ENCODE measurements at regions not wholly inside any gene's neighbourhood (a gene's known extent, or its start where the extent isn't known, plus 50 kb on each side); places are given as distances from the start of the nearest gene placed in this dataset.
A peak's percentile ranks its signal among the peaks of the same experiment; 100 is the strongest.

- no peaks in the 10 kb centered on the region for H3K36me3 Mint-ChIP-seq
- no peak overlapping the region for H3K27ac Mint-ChIP-seq
- DNase-seq (no peak), ATAC-seq (peak; percentile 65)
- H3K4me3 Mint-ChIP-seq, result no peak overlapping the region
- H3K4me1 Mint-ChIP-seq, result peaks cover 9% of the 10 kb centered on the region
- H3K27me3 Mint-ChIP-seq, result peaks cover 20% of the 10 kb centered on the region
- H3K9me3 Mint-ChIP-seq (ENCODE audit: low read depth), result no peaks in the 10 kb centered on the region
- CTCF ChIA-PET, result no interaction called here
Observed at GRCh38 chr12:125287155-125287847, 222.1 kb downstream of the AACS start.

GRCh38 chr12:125288931-125289928, 224.0 kb downstream of the AACS start:
- Mint-ChIP-seq H3K9me3 (ENCODE audit: low read depth) (no peaks in the 10 kb centered on the region), H3K4me3 (no peak overlapping the region), H3K4me1 (peaks cover 9% of the 10 kb centered on the region), H3K27me3 (peaks cover 20% of the 10 kb centered on the region), H3K36me3 (no peaks in the 10 kb centered on the region), H3K27ac (no peak overlapping the region)
- DNase-seq, result no peak
- ATAC-seq, result no peak
- CTCF ChIA-PET, result no interaction called here

GRCh38 chr12:125289970-125290369, 224.7 kb downstream of the AACS start:
- peaks cover 20% of the 10 kb centered on the region for H3K27me3 Mint-ChIP-seq
- no peak for DNase-seq
- ATAC-seq, result no peak
- no peaks in the 10 kb centered on the region for H3K36me3 Mint-ChIP-seq
- H3K4me3 Mint-ChIP-seq, result no peak overlapping the region
- peaks cover 9% of the 10 kb centered on the region for H3K4me1 Mint-ChIP-seq
- H3K27ac Mint-ChIP-seq, result no peak overlapping the region
- CTCF ChIA-PET, result no interaction called here
- no peaks in the 10 kb centered on the region for H3K9me3 Mint-ChIP-seq (ENCODE audit: low read depth)

DNA sequence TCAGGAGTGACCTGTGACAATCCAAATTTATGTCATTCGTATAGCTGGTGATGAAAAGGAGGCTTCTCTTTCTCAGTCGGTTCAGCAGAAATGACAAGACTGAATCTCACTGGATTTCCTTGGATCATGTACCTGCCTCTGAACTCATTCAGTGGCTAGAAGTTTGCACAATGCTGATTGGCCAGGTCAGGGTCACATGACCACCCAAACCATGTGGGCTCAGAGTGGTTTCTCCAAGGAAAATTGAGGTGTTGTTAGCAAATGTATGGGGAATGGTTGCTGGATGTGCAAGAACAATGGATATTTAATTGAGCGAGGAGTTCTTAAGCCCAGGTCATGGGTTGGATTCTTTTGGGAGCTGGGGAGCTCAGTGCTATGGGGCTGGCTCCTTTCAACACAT, 227.5 kb downstream of the AACS start:
- DNase-seq, result no peak
- peaks cover under 1% of the 10 kb centered on the region for H3K4me1 Mint-ChIP-seq
- no peaks in the 10 kb centered on the region for H3K36me3 Mint-ChIP-seq
- no peaks in the 10 kb centered on the region for H3K9me3 Mint-ChIP-seq (ENCODE audit: low read depth)
- no peak overlapping the region for H3K4me3 Mint-ChIP-seq
- no peak overlapping the region for H3K27ac Mint-ChIP-seq
- H3K27me3 Mint-ChIP-seq, result peaks cover 16% of the 10 kb centered on the region
- CTCF ChIA-PET, result no interaction called here
- ATAC-seq, result no peak

DNA sequence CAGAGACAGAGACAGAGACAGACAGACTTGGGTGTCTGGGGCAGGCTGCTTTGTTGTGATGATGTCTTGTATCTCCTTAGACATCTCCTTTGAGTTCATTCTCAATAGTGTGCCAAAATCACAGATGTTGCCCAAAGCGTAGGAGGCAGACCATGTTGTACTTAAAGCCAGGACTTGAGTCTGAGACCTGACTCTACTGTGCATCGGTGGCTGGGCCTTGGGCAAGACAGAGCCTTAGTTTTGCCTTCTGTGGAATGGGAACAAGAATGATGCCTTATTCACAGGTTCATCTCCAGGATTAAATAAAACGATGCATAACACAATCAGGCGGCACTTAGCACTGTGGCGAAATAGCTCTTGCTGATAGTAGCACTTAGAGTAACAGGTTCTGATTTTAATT, 230.3 kb downstream of the AACS start:
- CTCF ChIA-PET, result interaction anchor here (0.6 kb wide), 1 partner anchor 180 kb away, joined by 3 read pairs; no protein-coding TSS in a partner anchor
- no peaks in the 10 kb centered on the region for H3K36me3 Mint-ChIP-seq
- no peaks in the 10 kb centered on the region for H3K4me1 Mint-ChIP-seq
- no peak for ATAC-seq
- H3K27ac Mint-ChIP-seq, result no peak overlapping the region
- no peak for DNase-seq
- H3K4me3 Mint-ChIP-seq, result no peak overlapping the region
- H3K9me3 Mint-ChIP-seq (ENCODE audit: low read depth), result no peaks in the 10 kb centered on the region
- no peaks in the 10 kb centered on the region for H3K27me3 Mint-ChIP-seq

DNA sequence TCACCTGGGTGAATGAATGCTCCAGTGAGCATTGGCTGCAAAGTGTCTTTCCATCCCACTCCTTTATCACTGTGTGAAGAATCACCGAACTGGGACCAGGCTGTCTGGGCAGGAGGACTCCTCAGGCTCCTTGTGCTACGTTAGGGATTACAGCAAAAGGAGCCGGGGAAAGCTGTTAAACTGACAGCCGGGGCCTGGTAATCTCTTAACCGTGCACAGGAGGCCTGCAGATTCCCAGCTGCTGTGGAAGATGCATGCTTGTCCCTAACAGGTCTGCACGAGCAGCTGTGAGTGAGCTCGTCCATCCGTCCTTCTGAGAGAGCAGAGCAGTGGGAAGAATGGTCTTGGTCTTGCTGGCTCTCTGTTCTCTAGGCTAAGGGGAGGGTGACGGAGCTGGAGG, 231.5 kb downstream of the AACS start:
- no peaks in the 10 kb centered on the region for H3K36me3 Mint-ChIP-seq
- H3K9me3 Mint-ChIP-seq (ENCODE audit: low read depth), result no peaks in the 10 kb centered on the region
- DNase-seq, result no peak
- no peak overlapping the region for H3K27ac Mint-ChIP-seq
- CTCF ChIA-PET, result no interaction called here
- no peaks in the 10 kb centered on the region for H3K4me1 Mint-ChIP-seq
- no peak overlapping the region for H3K4me3 Mint-ChIP-seq
- no peak for ATAC-seq
- H3K27me3 Mint-ChIP-seq, result peaks cover 4% of the 10 kb centered on the region

- Mint-ChIP-seq H3K27ac (no peak overlapping the region), H3K27me3 (peaks cover 4% of the 10 kb centered on the region), H3K4me1 (no peaks in the 10 kb centered on the region), H3K36me3 (no peaks in the 10 kb centered on the region), H3K4me3 (no peak overlapping the region), H3K9me3 (ENCODE audit: low read depth) (no peaks in the 10 kb centered on the region)
- DNase-seq (no peak), ATAC-seq (no peak)
- CTCF ChIA-PET, result no interaction called here
Observed at GRCh38 chr12:125299840-125300239, 234.6 kb downstream of the AACS start.

- no peak for DNase-seq
- peaks cover 4% of the 10 kb centered on the region for H3K27me3 Mint-ChIP-seq
- H3K4me1 Mint-ChIP-seq, result no peaks in the 10 kb centered on the region
- CTCF ChIA-PET, result no interaction called here
- ATAC-seq, result no peak
- H3K9me3 Mint-ChIP-seq (ENCODE audit: low read depth), result no peaks in the 10 kb centered on the region
- no peak overlapping the region for H3K27ac Mint-ChIP-seq
- H3K36me3 Mint-ChIP-seq, result no peaks in the 10 kb centered on the region
- no peak overlapping the region for H3K4me3 Mint-ChIP-seq
Observed at GRCh38 chr12:125300249-125300648, 235.0 kb downstream of the AACS start.

GRCh38 chr12:125303337-125303736, 238.1 kb downstream of the AACS start:
- H3K9me3 Mint-ChIP-seq (ENCODE audit: low read depth), result no peaks in the 10 kb centered on the region
- H3K4me1 Mint-ChIP-seq, result no peaks in the 10 kb centered on the region
- H3K4me3 Mint-ChIP-seq, result no peak overlapping the region
- peaks cover 4% of the 10 kb centered on the region for H3K27me3 Mint-ChIP-seq
- no peak overlapping the region for H3K27ac Mint-ChIP-seq
- DNase-seq (no peak), ATAC-seq (no peak)
- H3K36me3 Mint-ChIP-seq, result no peaks in the 10 kb centered on the region
- CTCF ChIA-PET, result no interaction called here

DNA sequence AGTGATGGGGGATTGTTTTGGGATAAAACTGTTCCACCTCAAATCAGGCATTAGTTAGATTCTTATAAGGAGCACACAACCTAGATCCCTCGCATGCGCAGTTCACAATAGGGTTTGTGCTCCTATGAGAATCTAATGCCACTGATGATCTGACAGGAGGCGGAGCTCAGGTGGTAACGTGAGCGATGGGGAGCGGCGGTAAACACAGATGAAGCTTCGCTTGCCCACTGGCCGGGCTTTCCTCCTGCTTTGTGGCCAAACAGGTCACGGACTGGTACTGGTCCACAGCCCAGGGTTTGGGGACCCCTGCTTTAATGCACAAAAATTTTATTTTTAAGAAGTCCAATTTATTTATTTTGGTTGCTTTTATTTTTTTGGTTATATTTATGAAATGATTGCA, 238.8 kb downstream of the AACS start:
- no peaks in the 10 kb centered on the region for H3K4me1 Mint-ChIP-seq
- DNase-seq, result no peak
- H3K27ac Mint-ChIP-seq, result no peak overlapping the region
- CTCF ChIA-PET, result no interaction called here
- H3K9me3 Mint-ChIP-seq (ENCODE audit: low read depth), result peaks cover 2% of the 10 kb centered on the region
- H3K27me3 Mint-ChIP-seq, result peaks cover 4% of the 10 kb centered on the region
- H3K36me3 Mint-ChIP-seq, result no peaks in the 10 kb centered on the region
- H3K4me3 Mint-ChIP-seq, result no peak overlapping the region
- no peak for ATAC-seq

- peaks cover 4% of the 10 kb centered on the region for H3K27me3 Mint-ChIP-seq
- ATAC-seq, result no peak
- CTCF ChIA-PET, result no interaction called here
Observed at GRCh38 chr12:125305231-125305630, 240.0 kb downstream of the AACS start.

GRCh38 chr12:125310461-125310860, 245.2 kb downstream of the AACS start:
- Mint-ChIP-seq H3K9me3 (ENCODE audit: low read depth) (peaks cover 4% of the 10 kb centered on the region), H3K36me3 (no peaks in the 10 kb centered on the region), H3K27me3 (no peaks in the 10 kb centered on the region), H3K27ac (no peak overlapping the region), H3K4me1 (no peaks in the 10 kb centered on the region), H3K4me3 (no peak overlapping the region)
- CTCF ChIA-PET, result no interaction called here
- DNase-seq (no peak), ATAC-seq (no peak)

More at GRCh38 chr12:125305231-125305630, 240.0 kb downstream of the AACS start:
- Mint-ChIP-seq H3K4me3 (no peak overlapping the region), H3K27ac (no peak overlapping the region), H3K36me3 (no peaks in the 10 kb centered on the region), H3K4me1 (no peaks in the 10 kb centered on the region), H3K9me3 (ENCODE audit: low read depth) (peaks cover 4% of the 10 kb centered on the region)
- DNase-seq, result no peak

DNA sequence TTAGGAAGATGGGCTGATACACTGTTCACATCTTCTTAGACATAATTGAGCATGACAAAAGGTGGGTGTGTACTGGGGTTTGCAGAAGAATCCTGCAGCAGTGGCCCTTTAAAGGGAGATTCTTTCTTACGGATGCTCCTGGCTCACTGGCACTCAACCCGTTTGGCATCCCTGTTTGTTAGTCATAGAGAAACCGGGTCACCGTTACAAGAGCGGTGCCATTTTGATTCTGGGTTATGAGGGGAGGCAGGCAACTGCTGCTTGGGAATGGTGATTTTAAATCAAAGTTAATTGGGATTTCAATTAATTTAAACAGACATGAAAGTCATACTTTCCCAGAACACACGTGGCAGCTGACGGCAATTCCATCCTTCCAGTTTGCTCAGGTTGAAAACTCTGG, 245.8 kb downstream of the AACS start:
- no peaks in the 10 kb centered on the region for H3K36me3 Mint-ChIP-seq
- H3K27me3 Mint-ChIP-seq, result no peaks in the 10 kb centered on the region
- ATAC-seq (no peak), DNase-seq (no peak)
- H3K9me3 Mint-ChIP-seq (ENCODE audit: low read depth), result peaks cover 4% of the 10 kb centered on the region
- CTCF ChIA-PET, result no interaction called here
- no peak overlapping the region for H3K4me3 Mint-ChIP-seq
- no peak overlapping the region for H3K27ac Mint-ChIP-seq
- H3K4me1 Mint-ChIP-seq, result no peaks in the 10 kb centered on the region

DNA sequence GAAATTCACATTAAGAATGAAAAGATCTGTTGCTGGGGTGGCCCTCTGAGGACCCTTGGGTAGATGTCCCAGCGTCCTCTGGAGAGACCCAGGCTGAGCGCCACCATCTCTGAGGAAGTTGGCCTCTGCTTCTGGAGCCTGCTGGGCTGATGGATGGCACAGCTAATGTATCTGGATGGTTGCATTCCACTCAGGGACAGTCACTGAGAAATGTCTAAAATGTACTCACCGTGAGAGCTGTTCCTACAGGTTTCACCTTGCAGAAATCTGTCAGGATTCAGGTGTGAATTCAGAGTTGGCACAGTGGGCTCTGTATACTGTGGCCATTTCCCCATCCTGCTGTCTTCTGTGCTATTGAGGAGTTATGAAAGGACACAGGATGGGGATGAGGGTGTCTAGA, 247.2 kb downstream of the AACS start:
- DNase-seq, result no peak
- Mint-ChIP-seq H3K36me3 (no peaks in the 10 kb centered on the region), H3K9me3 (ENCODE audit: low read depth) (peaks cover 4% of the 10 kb centered on the region), H3K27ac (no peak overlapping the region), H3K27me3 (no peaks in the 10 kb centered on the region), H3K4me1 (no peaks in the 10 kb centered on the region), H3K4me3 (no peak overlapping the region)
- ATAC-seq, result no peak
- CTCF ChIA-PET, result no interaction called here

Data from activated CD8-positive, alpha-beta memory T cell treated with anti-CD3 and anti-CD28 coated beads, Interleukin-2, amount 10 ng/mL, durations not matched to agents 7 days and 5 days (primary cell).